DMS 273 (cell line): ENCODE measurements at regions not wholly inside any gene's neighbourhood (a gene's known extent, or its start where the extent isn't known, plus 50 kb on each side); places are given as distances from the start of the nearest gene placed in this dataset.

Experiments
- DNase-seq: peaks from one replicate; lab custom pipeline; 2025; ENCODE audit not compliant: unreplicated experiment; lab: John Stamatoyannopoulos, UW

DNA sequence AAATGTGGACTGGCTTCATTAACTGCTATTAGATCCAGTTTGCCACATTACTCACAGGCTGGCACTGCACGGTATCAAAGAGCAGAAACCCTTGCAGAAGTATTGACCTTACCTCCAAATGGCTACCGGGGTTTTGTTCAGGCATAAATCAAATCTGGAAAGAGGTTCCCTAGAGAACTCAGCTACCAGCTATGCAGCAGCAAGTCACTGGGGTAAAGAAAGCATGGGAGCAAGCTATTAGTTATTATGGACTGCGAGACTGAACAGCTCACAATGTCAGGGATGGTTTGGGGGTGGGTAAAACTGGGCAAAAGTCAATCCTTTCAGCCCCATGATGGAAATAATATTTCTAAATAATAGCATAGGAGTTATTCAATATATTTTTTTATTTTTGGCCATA lies 128.1 kb downstream of the FANCF start:
- DNase-seq = no peak

DNA sequence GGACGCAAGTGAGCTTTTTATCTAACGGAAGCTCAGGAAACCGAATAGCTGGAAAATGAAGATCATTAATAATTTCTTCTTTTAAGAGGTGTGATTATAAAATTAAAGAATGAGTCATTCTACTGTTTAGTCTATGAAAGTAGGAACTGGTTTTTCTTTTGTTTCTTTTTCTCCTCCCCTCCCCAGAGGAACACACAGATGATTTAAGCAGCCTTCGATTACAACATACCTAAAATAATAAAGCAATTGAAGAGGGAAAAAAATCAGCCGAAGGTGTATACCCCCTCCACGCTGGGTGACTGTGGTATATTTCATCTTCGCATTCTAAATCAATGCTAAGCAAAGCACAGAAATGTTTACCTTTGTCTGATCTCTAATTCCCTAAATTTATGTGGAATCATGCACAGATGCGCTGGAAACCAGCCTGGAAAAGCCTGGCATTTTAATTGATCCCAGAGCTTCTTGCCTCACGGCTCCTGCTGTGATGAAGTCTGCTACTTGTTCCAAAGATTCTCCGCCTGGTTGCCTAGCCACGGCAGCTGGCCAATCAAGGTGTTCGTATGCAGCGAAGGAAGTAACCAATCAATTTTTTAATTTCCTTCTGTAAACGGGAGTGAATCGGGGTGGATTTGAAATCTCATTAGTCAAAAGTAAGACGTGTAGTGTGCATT lies 133.9 kb downstream of the FANCF start:
- DNase-seq = peak; percentile 96

DNA sequence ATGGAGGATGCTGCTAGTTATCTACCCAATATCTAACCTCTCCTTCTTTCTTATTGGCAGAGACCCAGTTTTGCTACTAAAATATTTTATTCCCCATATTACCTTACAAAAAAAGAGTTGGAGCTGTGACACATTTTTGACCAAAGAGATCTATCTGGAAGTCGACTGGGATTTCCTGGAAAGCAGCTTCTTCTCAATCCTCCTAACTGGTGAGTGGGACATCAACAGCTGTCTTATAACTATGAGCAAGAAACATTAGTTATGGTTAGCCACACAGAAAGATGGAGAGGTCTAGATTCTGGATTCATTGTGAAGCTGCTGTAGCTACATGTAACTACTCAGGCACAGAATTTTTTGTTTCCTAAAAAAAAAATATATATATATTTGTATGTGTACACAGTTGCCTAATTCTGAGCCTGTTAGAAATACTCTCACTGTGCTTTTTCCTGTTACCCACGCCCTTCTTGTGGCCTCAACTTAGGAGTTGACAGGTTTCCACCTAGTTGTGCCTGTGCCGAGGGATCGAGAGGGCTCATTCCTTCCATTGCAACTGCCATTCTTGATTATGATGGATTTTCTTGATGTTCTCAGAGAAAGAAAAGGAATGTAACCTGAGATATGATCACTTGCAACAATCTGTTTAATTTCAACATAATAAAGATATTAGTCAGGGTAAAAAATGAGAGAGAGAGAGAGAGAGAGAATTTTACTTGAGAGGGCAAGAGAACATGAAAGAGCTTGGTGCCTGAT lies 142.0 kb downstream of the SLC17A6 start:
- no peak for DNase-seq

DNA sequence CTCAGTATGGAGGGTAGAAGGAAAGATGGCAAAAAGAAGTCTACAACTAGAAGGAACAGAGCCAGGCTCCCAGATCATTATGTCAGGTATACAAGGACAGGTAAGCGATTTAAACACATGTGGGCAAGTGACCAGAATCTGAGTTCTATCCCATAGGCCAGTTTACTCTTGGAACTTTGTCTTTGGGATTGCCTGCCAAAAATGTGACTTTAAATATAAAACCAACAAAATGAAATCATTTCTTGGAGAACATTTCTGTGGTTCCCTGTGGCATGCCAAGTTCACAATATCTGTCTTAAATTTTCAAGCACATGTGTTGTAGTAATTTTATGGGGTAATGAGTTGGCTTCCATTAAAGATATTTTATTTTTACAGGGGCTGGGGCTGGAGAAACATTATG lies 141.0 kb downstream of the SLC17A6 start:
- no peak for DNase-seq

DNA sequence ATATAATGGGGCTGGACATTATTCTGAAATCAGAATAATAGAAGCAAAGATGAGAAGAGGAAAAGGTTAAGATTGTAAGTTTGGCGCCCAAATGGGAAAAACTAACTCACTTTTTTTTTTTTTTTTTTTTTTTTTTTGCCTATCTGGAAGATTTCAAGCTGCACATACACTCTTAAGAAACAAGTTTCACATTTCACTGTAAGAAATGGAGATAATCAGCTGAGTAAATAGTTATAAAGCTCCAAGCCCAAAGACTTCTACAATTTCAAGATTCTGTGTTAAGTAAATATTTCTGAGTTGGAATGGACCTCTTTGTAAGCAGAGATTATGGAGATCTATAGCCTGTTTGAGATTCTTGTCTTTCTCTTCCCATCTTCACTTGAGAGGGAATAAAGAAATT lies 140.0 kb downstream of the SLC17A6 start:
- DNase-seq = no peak

DNA sequence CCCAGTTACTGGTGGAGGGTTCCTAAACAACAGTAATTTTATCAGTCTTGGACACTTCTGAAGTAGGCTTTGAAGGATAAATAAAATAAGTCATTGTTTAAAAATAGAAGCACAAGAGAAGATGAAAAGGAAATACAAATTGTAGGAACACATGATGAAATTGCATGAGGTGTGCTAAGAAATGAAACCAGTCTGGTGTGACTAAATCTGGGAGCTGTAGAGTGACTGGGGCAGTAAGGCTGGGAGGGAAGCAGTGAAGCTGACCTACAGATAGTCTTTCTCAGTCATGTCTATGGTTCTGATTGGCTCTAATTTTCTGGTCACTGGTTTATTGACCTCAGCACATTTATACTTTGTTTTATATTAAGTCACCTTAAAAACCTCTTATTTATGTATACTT lies 139.1 kb downstream of the SLC17A6 start:
- DNase-seq = no peak

DNA sequence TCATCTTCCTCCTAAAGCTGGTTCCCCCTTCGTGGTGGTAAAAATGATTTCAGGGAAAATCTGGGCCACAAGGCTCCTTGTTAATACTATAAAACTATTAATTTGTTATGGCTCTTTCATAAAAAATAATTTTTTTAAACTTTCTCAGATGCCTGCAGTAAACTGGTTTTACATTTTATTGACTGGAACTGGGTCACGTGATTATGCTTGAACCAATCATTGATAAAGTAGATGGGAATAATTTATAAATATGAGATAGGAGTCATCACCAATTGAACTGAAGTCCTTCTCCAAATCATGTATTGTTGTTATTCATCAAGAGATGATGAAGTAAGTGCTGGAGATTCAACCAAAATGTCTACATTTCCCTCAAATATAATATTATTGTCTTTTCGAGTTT lies 138.4 kb downstream of the SLC17A6 start:
- no peak for DNase-seq

DNA sequence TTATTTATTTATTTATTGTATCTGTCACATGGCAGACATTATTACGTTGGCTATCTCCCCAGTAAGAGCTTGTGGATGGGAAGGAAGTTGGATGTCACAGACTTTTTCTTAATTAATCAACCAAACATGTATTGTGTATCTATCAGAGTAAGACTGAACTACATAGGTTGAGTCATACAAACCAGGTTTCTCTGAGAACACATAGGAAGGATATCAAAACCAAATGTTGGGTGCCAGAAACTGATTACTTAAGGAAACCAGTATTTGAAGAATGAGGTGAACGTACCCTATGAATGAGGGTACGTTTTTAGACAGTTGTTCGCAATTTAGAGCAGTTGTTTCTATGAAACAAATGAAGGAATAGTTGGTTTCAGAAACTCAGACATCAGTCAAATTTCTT lies 136.4 kb downstream of the SLC17A6 start:
- DNase-seq = no peak

DNA sequence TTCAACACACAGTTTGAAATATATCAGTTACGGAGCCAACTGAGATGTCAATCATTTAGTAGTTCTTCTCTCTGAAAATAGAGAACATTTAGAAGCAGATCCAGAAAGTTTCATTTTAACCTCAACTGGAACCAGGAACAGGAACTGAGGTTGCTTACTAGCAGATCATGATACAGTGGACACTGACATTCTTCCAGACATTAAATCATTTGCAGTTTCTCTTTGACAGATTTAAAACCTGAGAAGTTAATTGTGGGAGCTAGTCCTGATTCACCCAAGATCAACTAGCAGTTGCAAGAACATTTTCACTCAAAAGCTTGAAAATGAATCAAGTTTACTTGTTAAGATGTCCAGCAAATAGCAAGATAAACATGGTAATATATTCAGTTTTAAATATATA lies 135.4 kb downstream of the SLC17A6 start:
- no peak for DNase-seq

DNA sequence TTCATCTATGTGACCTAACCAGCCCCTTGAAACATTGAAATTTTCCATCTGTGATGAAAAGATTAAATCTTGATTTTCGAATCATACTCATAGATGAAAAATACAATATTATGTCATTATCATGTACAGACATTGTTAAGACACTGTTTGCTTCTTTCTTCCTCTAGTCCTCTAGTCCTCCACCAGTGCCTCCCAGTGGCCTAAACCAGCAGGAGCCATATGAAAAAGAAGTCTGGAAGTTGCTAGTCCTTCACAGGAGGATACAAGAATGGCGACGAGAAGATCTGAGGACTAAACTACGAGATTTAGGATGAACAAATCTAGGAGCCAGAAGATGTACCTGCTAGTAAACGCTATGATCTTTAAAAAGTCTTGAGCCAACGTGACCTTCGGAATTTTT lies 134.1 kb downstream of the SLC17A6 start:
- DNase-seq = peak; percentile 9

DNA sequence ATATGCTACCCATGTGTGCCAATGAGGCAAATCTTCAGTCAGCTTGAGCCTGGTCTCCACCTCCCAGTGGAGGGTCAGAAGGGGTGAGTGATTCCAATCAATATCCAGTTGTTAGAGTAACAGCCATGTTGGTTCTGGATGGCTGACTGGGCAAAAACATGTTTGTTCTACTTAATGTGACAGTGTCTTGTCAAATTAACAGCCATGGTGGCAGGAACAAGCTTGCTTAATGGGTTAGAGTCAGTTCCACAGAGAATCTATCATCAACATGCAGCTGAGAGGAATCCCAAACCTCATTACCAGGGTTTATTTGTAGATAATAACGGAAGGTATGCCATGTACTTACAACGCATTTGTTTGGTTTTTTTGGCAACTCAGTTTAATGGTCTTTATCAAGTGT lies 133.2 kb downstream of the SLC17A6 start:
- DNase-seq = no peak

DNA sequence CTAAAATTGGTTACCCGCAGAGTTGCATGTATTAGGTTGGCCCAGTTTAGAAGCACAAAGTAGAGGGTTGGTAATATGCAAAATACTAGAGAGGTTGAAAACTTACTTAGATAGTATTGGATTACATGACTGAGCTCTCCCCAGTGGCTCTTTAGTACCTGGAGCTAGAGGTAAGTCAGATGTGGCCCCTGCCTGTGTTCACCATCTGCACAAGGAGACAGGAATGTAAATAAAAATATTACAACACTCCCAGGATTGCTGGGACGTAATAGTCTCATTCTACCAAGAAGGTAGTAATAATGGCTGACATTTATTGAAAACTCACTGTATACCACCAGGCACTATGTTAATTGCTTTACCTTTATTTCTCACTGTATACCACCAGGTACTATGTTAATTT lies 129.6 kb downstream of the SLC17A6 start:
- DNase-seq = no peak

DNA sequence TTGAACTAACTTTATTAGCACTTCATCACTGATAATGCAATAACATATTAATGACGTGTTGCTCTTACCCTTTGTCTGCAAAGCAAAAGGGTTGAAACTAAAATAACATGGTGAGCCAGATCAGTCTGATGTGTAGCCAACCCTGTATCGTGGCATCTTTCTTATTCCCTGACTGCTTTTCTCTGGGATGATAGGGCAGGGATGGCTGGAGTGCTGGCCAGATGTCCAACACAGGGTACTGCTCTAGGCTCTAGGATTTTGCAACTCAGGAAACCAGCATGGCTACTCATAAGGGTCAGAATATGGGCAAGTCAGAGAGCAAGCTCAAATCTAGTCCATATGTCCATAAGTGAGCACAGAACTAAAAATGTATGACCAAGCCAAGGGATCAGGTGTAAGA lies 129.1 kb downstream of the SLC17A6 start:
- no peak for DNase-seq

DNA sequence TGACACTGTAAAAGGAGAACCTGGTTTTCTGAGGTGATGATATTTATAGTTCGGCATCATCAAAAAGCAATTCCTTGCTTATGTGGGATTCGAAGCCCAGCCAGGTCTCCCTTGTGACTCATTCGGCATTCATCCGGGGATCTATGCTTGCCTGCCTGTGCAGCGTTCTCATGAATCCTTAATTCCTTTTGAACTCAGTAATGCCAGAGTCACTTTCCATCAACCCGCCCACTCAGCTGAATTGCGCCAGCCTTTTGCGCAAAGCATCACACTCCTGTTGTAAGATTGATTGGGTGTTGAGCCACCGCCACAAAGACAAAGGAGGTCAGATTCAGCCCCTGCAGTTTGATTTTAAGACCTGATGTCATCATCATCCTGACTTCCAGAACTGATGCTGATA lies 128.6 kb downstream of the SLC17A6 start:
- no peak for DNase-seq

DNA sequence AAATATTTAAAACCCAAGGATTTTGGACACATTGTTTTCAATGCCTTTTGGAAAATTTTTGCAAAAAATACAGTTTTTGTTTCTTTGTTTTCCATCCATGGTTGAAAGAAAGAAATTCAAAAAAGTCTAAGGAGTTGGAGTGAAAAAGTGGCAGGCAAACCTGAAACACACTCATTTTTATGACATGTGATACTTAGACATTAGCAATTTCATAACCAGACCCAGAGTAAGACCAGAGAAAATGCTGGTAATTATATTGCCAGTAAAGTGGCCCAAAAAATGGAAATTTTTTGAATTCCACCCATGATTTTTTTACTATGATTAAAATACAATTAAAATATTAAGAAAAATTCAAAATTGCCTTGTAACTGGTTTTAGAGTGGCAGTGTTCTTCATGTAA lies 128.2 kb downstream of the SLC17A6 start:
- DNase-seq = no peak

DNA sequence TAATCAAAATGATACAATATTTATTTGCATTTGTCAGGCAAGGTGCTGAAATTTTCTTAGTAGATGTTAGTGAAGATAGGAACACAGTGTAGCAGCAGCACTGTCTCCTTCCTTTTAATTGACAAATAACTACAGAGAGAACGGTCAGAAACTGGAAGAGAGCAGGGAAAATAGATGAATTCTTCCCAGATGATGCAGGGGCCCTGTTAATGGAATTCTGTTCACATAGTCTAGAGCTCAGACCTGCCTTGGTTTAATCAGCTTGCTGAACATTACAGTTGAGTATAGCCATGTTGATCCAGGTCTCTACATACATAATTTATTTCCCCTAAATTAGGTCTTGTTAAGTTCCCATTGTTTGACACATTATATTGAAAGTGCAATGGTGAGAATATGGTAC lies 127.4 kb downstream of the SLC17A6 start:
- DNase-seq = no peak

DNA sequence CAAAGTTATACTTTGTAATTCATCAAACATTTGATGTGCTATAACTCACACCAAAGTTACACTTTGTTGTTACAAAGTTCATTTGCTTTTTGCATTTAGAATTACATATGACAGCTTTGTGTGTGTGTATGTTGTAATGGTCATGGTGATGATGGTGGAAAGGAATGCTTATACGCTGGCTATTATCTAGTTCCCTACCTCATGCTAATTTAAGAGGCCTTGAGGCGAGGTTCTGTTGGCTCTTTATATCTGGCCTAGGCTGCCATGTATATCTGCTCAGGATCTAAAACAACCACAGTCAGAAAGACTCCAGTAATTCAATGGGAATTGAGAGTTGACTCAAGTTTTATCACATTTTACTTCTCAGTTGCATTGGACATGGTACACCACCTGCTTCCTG lies 123.4 kb downstream of the SLC17A6 start:
- no peak for DNase-seq

DNA sequence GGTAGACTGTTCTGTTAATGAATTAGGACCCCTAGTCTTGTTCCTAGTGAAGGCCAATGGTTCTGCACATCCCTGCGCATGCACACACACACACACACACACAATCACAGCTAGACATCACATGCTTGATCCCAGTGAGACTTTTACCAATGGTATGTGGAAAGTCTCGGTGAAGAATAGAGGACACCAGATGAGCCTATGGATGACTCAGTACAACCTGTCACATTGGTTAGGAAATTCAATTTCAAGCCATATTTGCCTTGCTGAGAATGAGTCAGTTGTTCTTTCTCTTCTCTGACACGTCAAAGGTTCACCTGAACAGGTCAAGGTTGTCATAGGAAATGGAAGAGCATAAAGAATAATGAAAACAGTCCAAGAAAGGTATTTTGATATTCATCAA lies 122.0 kb downstream of the SLC17A6 start:
- no peak for DNase-seq

DNA sequence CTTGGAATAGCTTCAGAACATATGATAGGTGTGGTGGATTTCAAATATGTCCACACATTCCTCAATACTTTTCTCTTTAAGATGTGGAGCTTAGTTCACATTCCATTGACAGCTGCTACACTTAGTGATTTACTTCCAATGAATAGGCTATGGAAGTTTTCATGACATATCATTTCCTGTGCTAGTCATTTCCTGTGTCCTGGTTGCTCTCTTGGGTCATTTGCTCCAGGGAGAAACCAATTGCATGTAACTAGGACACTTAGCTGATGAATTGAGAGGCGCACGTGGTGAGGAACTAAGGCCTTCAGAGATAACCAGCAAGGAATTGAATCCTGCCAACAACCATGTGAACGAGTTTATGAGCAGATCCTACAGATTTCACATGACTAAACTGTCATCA lies 120.9 kb downstream of the SLC17A6 start:
- DNase-seq = no peak

DNA sequence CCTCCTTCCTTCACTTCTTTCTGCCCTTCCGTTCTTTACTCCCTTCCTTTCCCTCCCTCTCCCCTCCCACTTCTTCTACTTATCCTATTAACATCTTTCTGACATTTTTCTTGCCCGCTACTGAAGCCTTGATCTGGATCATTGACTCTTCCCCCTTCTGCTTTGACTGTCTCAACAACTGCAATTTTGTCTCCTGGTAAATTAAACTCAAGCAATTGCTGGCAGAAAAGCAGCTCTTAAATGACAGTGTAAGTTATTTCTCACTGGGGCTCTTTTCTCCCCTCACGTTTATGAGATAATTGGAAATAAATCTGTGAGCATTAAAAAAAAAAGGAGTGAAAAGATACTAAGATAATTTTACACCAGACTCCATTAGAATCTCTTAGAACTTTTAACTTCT lies 120.0 kb downstream of the SLC17A6 start:
- no peak for DNase-seq

DNA sequence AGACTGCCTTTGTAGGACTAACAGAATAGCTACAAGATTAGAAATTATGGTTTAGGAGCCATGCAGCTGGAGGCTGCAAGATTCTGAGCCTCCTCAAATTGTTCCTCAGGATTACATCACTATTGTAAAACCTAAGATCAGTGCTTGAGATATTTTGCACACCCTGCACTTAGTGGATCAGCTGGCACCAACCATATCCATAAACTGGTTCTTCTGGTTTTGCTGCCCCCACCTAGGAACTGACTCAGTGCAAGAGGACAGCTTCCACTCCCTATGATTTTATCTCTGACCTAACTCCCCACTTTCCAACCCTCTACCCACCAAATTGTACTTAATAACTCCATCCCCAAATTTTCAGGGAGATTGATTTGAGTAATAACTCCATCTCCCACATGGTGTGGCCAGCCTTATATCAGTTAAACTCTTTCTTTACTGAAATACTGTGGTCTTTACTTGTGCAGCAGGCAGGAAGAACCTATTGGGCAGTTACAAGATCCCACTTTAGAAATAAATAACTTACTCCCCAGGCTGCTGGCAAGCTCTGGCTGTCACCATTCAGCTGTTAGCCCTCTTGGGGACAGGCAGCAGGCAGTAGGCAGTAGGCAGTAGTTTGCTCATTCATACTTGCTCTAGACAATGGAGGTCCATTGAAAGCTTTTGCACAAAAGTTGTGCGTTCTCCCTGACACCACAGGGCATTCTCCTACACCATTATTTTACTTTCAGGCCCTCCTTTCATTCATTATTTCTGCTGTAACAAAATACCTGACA lies 119.0 kb downstream of the SLC17A6 start:
- no peak for DNase-seq

DNA sequence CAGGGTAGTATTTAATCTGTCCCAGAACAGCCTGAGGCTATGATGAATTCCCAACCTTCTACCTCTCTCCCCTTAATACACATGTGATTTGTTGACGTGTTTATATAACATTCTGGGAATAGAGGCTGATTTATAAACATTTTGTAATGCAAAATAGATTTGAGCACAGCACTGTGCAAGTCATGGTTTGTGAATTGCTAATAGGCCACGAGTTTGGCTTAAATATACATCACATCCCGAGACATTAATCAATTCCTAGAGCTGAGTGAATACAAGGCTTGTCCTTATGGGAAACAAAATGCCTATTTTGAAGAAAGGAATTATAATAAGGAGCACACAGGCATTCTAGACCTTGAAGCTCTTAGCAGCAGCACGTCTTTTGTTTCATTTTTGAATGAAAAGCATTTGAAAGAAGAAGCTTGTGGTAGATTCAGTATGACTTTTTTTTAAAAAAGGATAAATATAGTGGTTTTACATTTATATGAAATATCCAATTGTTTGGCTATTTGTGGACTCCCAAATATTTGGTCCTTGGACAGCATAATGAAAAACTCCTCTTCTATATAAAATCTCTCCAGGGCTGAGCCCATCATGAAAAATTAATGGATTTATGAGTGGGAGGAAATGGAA lies 116.4 kb downstream of the SLC17A6 start:
- no peak for DNase-seq
